HepG2 (cell line): ENCODE measurements at regions not wholly inside any gene's neighbourhood (a gene's known extent, or its start where the extent isn't known, plus 50 kb on each side); places are given as distances from the start of the nearest gene placed in this dataset.

Experiments
- POLR2A ChIP-seq, 2 experiments: IDR thresholded peaks; 2 replicates each; pipeline ENCODE4 v1.6.1; 2011; ENCODE audit warnings: low read depth in 2 of 2, low read length in 2 of 2, mild to moderate bottlenecking in 1 of 2, moderate library complexity in 1 of 2; ENCODE audit not compliant: insufficient read depth in 1 of 2
- SP1 ChIP-seq, 2 experiments: fragments of 450-650 bp in 1 of 2; sonication (generic) in 1 of 2; formaldehyde crosslinking in 1 of 2; IDR thresholded peaks; 2 replicates each; pipeline versions ENCODE4 v1.4.0 to v1.6.1; 2016 to 2020; ENCODE audit warnings: missing genetic modification reagents in 1 of 2

- no peak for TF ChIP-seq SP1 (IDR thresholded peaks at IDR 0.05)
- no peak for TF ChIP-seq SP1 (CRISPR knock-in tag; IDR thresholded peaks at IDR 0.05)
- TF ChIP-seq POLR2A (IDR thresholded peaks at IDR 0.05; ENCODE audit: insufficient read depth in 1 of 2, low read depth in 2 of 2, low read length in 2 of 2), result no peak
Observed at GRCh38 chr3:165130708-165131107, 52.4 kb upstream of the SI start.
